ENCODE measurements at regions not wholly inside any gene's neighbourhood (a gene's known extent, or its start where the extent isn't known, plus 50 kb on each side); places are given as distances from the start of the nearest gene placed in this dataset.
"Not testable (repeated sequence)": the region's sequence is repeated elsewhere in the genome, so short reads cannot be mapped to it uniquely, and the experiment has no call there.

GRCh38 chr12:67046062-67046461 lies 223.1 kb upstream of the CAND1 start:
- DNase-seq, result no peak

DNA sequence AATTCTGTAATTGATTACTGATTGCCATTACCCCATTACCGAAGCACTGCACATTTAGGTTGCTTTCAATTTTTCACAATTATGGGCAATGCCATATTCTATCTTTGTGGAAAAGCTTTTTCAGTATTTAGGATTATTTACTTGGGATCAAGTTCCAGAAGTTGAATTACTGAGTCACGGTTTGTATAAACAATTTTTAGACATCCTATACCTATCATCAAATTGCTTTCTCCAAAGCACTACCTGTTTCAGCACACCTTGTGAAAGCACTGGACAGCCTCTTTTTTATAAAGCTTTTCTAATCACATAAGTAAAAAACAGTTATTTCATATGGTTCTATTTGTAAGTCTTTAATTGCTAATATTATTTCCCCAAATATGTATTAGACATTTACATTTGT lies 221.5 kb upstream of the CAND1 start:
- DNase-seq, result no peak

- no peak for DNase-seq
Measured at GRCh38 chr12:67048371-67048770, 220.8 kb upstream of the CAND1 start.

- DNase-seq, result not testable (repeated sequence)
Measured at GRCh38 chr12:67049199-67049598, 220.0 kb upstream of the CAND1 start.

DNA sequence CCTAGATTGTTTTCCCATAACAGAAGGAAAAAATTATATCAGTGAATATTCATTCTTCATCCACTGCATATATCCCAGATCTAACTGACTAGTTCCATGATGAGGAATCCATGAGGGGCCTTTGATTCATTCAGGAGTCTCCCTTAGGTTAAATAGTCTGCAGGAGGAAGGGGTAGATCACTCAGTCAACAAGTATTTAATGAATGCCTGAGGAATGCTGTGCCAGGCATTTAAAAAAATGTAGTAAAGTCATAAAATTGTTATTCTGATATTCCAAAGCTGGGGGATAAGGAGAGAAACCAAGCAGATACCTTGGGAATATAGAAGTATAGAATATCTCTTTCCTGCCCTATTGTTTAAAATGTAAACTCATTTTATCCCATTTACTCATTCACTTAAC lies 216.2 kb upstream of the CAND1 start:
- DNase-seq, result no peak

- no peak for DNase-seq
Measured at GRCh38 chr12:67056329-67056728, 212.8 kb upstream of the CAND1 start.

- DNase-seq, result no peak
Measured at GRCh38 chr12:67057072-67057471, 212.1 kb upstream of the CAND1 start.

GRCh38 chr12:67062193-67062592 lies 207.0 kb upstream of the CAND1 start:
- DNase-seq, result no peak

DNA sequence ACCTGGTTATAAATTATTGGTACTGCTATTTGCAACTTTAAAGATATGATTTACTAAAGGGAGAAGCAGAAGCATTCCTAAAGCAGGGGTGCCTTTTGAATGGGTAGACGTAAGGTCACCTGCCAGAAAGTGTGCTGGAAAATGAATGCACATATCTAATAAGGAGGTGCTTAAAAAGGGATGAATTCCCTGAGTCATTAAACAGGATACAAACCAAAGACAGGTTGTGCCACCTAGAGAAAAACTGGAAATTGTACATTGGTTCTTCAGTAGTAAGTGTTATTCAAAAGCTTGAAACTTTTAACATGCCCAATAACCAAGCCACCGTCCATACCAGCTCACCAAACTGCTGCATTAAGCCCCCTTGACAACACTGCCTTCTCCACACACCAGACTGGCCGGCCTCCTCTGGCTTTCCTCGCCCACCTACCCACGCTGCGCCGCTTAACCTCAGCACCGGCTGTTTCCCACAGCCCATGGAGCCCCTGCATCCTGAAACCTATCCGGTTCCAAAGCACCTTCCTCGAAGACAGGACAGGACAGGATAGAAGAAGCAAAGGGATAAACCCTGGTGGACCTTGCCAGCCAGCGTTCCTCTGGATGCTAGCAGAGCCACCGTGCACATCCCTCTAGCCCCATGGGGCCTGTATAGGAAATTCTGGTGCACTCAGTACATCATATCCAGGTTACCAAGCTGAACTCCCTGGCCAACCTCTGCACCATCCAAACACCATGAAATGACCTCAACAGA lies 201.5 kb upstream of the CAND1 start:
- no peak for DNase-seq

DNA sequence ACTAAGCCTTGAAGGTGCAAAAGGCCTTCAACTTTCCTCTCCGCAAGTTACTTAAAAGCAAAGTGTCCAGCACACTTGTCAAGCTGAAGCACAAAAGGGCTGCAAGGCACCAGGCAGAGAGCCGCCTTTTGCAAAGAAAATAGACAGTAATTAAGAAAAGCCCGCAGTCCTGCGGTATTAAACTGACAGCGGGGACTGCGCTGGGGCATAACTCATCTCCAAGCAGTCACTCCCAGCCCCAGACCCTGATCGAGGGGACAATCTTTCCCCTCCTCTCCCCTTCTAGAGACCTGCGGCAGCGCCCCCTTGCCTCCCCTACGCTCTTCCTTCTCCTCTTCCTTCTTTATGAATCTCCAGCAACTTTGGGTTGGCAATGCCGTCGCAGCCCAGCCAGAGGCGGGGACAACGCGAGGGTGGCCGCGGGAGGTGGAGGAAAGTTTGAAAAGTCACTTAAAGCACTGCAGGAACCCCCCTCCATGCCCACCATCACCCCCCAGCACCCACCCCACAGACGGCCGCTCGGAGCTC lies 200.9 kb upstream of the CAND1 start:
- DNase-seq, result no peak

DNA sequence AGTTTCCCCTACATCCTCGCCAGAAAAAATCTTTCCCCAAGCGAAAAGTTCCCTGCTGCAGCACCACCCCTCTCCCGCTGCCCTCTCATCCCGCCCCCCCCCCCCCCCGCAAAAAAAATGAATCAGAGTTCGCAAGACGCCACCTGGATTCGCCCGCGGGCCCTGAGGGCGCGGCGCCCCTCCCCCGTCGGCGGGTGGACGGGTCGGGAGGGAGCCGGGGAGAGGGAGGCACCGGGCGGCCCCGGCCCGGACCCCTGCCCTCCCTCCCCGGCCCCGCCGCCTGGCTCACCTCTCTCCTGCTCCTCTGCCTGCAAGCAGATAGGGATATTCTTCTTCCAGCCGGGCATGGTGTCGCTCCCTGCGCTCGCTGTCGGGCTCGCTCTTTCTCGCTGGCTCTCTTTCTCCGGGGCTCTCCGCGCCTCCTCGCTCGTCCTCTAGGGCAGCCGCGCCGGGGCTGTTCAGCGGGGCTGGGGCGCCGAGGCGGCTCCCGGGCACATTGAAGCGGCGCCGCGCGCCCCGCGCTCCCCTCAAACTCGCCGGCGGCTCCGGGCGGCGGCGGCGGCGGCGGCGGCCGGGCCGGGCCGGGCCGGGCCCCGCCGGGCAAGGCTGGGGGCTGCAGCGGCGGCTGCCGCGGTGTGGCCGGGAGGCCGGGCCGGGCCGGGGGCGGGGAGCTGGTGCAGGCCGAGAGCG lies 200.3 kb upstream of the CAND1 start:
- DNase-seq, result peak; percentile 54

- peak; percentile 40 for DNase-seq
Measured at GRCh38 chr12:67069451-67070306, 199.5 kb upstream of the CAND1 start.

GRCh38 chr12:67070307-67070600 lies 198.9 kb upstream of the CAND1 start:
- DNase-seq, result no peak

DNA sequence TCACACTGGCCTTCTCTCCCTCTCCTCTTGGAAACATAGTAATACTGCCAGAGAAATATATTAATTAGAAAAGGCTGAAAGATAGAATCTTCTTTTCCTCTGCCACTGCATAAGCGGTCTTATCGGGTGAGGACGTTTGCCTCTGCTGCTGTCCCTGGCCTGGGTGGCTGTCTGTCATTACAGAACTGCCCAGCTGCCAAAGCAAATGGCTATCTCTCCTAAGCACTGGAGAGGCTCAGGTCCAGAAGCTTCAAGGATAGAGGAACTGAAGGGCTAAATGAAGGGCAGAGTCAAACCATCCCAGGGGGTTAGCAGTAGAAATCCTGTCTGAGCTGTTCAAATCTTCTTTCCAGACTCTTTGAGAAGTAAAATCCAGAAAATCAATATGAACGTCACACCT lies 198.6 kb upstream of the CAND1 start:
- no peak for DNase-seq

GRCh38 chr12:67072281-67072680 lies 196.9 kb upstream of the CAND1 start:
- DNase-seq, result not testable (repeated sequence)

DNA sequence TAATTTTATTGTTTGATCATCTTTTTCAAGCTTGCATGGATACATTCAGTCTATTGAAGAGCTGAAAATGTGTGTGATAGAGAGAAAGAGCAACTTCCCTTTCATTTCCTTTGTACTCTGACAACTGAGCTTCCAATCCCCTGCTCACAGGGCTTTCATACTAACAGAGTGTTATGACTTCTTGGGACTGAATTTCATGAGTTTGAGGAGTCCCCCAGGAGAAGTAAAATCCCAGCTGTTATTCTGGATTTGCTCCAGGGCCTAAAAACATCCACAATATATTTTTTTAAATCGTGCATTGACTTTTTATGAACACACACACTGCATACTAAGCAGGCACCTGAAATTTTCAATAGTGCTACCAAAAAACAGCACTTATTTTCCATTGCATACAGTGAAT lies 195.8 kb upstream of the CAND1 start:
- no peak for DNase-seq

DNA sequence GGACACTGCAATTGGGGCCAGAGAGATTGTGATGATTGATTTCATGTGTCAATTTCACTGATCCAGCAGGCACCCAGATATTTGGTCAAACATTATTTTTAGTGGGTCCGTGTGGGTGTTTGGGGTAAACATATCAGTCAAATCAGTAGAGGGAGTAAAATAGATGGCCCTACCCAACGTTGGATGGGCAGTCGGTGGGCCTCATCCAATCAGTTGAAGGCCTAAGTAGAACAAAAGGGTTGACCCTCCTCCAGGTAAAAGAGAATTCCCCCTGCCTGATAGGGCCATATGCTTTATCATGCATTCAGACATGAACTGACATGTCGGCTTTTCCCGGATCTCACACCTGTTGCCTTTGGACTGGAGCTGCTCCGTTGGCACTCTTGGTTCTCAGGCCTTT lies 195.1 kb upstream of the CAND1 start:
- no peak for DNase-seq

DNA sequence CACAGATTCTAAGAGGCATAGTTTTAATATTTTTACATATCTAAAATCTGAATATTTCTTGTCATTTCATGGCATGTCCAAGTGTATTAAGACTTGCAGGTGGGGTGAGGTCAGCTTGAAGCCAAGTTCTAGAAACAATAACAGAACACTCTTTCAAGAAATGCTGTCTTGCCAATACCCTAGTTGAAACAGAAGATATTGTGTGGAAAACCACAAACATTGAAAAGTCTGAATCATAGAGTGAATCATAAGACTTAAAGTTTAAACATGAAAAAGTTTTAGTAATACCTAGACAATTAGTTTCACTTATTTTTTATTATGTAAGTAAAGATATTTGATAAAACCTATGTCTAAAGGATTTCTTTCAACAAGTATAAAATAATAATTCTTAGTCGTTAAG lies 191.5 kb upstream of the CAND1 start:
- DNase-seq, result no peak

GRCh38 chr12:67078957-67079356 lies 190.2 kb upstream of the CAND1 start:
- DNase-seq, result no peak

- DNase-seq, result peak; percentile 45
Measured at GRCh38 chr12:67080637-67081036, 188.5 kb upstream of the CAND1 start.

DNA sequence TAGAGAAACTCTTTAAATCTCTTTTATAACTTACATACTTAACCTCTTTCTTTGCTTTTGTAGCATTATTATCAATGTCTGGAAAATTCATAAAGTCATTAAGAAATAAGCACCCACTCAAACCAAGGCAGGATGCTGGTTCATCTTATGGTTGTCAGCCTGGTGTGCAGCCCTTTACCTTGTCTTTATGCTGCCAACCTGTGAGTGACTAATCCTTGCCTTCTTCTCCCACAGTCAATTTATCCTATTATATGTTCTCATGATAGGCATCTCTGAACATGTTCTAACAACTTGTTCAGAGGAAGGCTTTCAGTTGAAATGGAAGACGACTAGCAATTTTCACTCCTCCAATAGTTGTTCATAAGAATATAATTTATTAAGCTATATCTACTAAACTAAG lies 186.9 kb upstream of the CAND1 start:
- DNase-seq, result no peak

GRCh38 chr12:67085699-67086098 lies 183.5 kb upstream of the CAND1 start:
- DNase-seq, result no peak

- DNase-seq, result no peak
Measured at GRCh38 chr12:67086116-67086515, 183.0 kb upstream of the CAND1 start.
